GM08714 (cell line): ENCODE measurements at regions not wholly inside any gene's neighbourhood (a gene's known extent, or its start where the extent isn't known, plus 50 kb on each side); places are given as distances from the start of the nearest gene placed in this dataset.

Source experiments
- H3K4me3 ChIP-seq: fragments of 200-500 bp; sonication (Bioruptor generic); 2 replicates; pipeline ENCODE4 v1.5.1; 2014; ENCODE audit warnings: mild to moderate bottlenecking, low read length, inconsistent platforms
- ZNF274 ChIP-seq: IDR thresholded peaks from 2 replicates; pipeline ENCODE4 v1.6.1; 2012; ENCODE audit warnings: mild to moderate bottlenecking, low read depth, low read length

DNA sequence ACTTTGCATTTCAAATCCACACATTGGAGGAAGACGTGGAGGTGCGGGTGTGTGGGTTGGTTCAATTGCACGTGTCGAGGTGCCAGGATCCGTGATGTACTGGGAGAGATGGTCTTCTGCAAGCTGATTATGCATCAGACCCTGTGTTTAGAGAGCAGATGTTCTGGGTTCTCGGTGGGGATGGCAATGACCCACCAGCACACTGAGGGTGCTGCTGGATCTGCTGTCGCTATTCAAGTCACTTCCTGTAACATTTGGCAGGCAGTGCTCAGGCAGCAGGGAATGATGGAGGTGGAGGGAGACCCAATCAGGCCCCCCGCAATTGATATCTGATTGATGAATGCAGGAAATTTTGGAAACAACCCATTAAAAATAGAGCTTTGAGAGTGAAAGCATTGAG, 830.1 kb upstream of the POU3F3 start:
- H3K4me3 ChIP-seq, result no peak overlapping the region
- no peak for TF ChIP-seq ZNF274

GRCh38 chr2:104025295-104025694, 828.6 kb upstream of the POU3F3 start:
- TF ChIP-seq ZNF274, result no peak
- H3K4me3 ChIP-seq, result no peak overlapping the region

- TF ChIP-seq ZNF274, result no peak
Observed at GRCh38 chr2:104026725-104027124, 827.2 kb upstream of the POU3F3 start.

GRCh38 chr2:104027321-104027720, 826.6 kb upstream of the POU3F3 start:
- TF ChIP-seq ZNF274, result no peak
- no peak overlapping the region for H3K4me3 ChIP-seq

More at GRCh38 chr2:104026725-104027124, 827.2 kb upstream of the POU3F3 start:
- no peak overlapping the region for H3K4me3 ChIP-seq

DNA sequence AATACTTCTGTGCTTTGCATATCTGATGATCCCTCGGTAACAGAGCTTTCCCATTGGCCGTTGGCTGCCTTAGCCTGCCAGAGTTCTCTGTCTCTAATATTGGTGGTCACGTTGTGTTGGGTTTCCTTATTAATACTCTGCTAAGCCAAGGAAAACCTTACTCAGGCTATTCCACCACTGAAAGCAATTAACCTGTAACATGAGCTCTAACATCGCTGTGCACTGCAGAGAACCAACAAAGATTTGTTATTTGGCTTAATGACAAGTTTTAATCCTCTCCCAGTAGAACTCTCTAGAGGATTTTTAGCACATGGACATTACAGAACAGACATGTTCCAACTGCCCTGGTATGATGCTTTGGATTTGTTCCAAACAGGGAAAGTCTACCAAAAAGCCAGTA, 825.9 kb upstream of the POU3F3 start:
- no peak for TF ChIP-seq ZNF274
- H3K4me3 ChIP-seq, result no peak overlapping the region

DNA sequence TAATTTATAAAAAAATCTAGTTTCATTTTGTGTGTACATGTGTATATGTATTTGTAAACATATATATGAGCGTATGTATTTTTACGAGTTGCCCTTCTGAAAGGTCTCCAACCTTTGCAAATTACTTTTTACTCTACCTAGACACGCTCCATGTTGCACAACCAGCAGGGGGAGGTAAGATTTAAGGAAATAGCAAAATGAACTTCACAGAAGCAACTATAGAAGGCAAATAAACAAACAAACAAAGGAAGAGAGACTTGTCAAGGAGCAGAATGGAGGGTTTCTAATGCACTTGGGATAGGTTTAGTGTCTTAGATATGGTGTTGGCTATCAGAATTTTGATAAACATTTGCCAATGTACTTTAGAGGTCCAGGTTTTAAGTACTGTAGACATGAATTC, 820.5 kb upstream of the POU3F3 start:
- no peak for TF ChIP-seq ZNF274
- no peak overlapping the region for H3K4me3 ChIP-seq

DNA sequence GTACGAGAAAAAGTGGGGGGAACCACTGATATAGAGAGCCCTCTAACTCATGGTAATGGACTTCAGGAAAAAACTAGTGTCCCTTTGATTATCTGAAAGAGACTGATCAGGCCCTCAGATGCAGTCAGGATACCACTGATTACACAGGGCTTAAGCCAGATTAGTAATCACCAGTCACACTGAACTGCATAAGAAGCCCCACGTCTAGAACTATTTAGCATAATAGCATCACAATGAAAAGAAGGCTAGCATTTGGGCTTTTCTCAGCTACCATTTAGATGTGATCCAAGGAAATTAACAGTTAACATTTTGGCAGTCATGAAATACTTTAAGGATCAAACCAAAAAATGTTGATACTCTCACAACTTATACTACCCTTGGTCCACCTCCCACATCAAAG, 813.1 kb upstream of the POU3F3 start:
- H3K4me3 ChIP-seq, result no peak overlapping the region
- no peak for TF ChIP-seq ZNF274

DNA sequence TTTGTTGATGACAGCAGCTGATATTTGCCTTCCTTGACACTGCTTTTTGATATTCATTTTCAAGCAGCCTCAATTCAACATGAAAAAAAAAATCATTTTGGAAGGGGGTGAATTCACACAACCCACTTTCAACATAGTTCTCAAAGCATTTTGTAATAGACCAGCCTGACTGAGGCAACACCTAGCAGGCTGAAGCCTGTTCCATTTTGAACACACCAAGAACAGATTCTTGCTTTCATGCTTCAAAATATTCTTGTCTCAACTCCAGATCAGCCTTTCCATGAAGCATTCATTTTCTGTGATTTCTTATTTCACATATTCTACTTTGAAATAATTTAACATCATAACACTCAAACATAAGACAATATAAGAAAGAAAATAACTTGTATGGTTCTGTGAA, 812.6 kb upstream of the POU3F3 start:
- no peak for TF ChIP-seq ZNF274
- no peak overlapping the region for H3K4me3 ChIP-seq

DNA sequence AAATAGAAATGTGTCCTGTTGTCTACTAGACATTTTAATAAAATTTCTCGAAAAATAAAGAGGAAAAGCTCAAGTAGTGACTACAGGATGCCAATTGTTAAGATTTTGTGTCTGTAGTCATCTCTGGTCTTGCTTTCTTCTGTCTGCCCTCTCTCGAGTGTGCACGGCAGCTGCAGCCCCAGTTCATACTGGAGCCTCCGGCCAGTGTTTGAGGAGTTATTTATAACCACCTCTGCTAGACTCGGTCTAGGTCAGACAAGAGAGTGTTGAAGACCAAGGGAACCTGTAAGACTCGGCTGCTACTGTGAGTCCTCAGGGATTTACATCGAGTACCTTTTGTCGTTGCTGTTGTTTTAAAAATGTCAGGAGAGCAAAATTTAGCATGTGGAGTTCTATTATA, 810.1 kb upstream of the POU3F3 start:
- no peak overlapping the region for H3K4me3 ChIP-seq
- no peak for TF ChIP-seq ZNF274

DNA sequence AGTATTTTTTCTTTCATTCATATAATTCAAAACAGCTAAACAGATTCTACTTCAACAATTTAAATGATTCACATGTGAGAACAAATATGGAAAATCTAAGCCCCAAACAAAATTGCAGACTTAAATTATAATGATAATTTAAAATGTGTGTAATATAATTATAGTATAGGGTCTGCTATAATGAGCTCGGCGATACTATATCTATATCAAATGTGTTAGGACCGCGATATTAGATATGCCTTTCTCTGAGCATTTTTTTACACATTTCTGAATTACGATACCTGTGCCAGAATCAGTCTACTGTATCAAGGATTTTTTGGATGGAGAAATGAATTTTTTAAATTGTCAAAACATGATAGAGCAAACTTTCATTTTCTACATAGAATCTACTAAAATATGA, 808.8 kb upstream of the POU3F3 start:
- H3K4me3 ChIP-seq, result no peak overlapping the region
- TF ChIP-seq ZNF274, result no peak

- no peak for TF ChIP-seq ZNF274
- no peak overlapping the region for H3K4me3 ChIP-seq
Observed at GRCh38 chr2:104046466-104046865, 807.4 kb upstream of the POU3F3 start.

DNA sequence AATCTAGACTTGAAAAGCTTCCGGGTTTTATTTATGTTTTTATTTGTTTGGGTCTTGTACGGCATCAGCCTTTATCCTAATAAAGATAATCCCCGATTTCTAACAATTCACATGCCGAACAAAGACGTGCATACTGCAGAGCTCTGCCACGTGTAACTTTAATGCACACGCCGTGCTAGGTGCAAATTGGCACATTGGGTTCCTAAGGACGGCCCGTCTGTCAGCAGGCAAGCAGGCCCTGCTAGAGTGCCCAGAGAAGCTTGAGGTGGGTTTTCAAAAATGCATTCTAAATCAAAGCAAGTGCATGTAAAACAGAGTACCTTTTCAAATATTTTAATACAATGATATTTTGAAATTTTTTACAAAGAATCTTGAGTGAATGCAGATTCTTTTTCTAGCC, 806.4 kb upstream of the POU3F3 start:
- H3K4me3 ChIP-seq, result no peak overlapping the region
- TF ChIP-seq ZNF274, result no peak

GRCh38 chr2:104049438-104049837, 804.5 kb upstream of the POU3F3 start:
- H3K4me3 ChIP-seq, result no peak overlapping the region
- TF ChIP-seq ZNF274, result no peak

DNA sequence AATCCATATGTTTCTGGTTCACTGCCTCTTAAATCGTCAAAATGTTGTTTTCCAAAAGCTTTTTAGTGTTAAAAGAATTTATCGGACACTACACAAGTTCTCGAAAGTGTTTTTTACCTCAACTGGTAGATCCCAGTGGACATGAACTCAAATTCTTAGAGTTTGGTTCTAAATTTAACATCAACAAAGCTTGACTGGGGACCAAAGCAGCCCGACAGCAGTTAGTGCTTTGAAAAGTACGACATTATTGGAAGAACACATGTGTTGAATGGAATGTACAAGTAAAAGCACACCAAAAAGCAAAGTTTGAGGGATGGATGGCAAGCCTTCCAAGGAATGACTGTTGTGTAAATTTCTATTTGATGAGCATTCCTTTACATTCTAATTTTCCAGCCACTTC, 803.9 kb upstream of the POU3F3 start:
- no peak overlapping the region for H3K4me3 ChIP-seq
- TF ChIP-seq ZNF274, result no peak

- H3K4me3 ChIP-seq, result no peak overlapping the region
- TF ChIP-seq ZNF274, result no peak
Observed at GRCh38 chr2:104050656-104051242, 803.2 kb upstream of the POU3F3 start.

GRCh38 chr2:104051766-104052165, 802.1 kb upstream of the POU3F3 start:
- no peak overlapping the region for H3K4me3 ChIP-seq
- TF ChIP-seq ZNF274, result no peak
